Neural progenitor cell (in vitro differentiated cells): ENCODE measurements at regions not wholly inside any gene's neighbourhood (a gene's known extent, or its start where the extent isn't known, plus 50 kb on each side); places are given as distances from the start of the nearest gene placed in this dataset.

ENCODE experiments used
- EZH2 ChIP-seq: fragments of 200-600 bp; sonication (generic); IDR thresholded peaks from 2 replicates; pipeline ENCODE4 v1.6.1; 2017; ENCODE audit warnings: antibody characterized with exemption, mild to moderate bottlenecking, moderate library complexity
- EZH2phosphoT487 ChIP-seq: fragments of 200-600 bp; sonication (generic); IDR thresholded peaks from 2 replicates; pipeline ENCODE4 v1.6.1; 2017; ENCODE audit warnings: antibody characterized with exemption
- TF ChIP-seq, protein P1 (sequence below): fragments of 200-600 bp; sonication (generic); IDR thresholded peaks from 2 replicates; pipeline ENCODE4 v1.5.1; 2017; ENCODE audit warnings: antibody characterized with exemption, mild to moderate bottlenecking

DNA sequence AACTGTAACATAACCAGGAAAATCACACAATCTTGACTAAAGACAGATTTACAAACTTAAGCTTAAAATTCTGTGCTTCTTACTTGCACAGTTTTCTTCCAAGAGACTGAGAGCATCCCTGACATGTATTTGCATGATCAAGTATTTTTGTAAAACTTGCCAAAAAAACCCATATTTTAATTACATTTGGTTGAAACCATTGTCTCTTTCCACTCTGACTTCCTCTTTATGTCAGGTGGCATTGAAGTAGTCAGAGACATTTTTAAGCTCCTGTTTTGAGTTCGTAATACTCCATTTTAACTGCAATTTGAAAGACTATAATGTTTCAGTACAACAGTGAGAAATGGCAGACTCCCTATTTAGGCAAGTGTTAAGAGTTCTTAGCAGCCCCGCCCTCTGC is 103.6 kb downstream of the ATXN7L3B start:
- TF ChIP-seq, protein P1, sequence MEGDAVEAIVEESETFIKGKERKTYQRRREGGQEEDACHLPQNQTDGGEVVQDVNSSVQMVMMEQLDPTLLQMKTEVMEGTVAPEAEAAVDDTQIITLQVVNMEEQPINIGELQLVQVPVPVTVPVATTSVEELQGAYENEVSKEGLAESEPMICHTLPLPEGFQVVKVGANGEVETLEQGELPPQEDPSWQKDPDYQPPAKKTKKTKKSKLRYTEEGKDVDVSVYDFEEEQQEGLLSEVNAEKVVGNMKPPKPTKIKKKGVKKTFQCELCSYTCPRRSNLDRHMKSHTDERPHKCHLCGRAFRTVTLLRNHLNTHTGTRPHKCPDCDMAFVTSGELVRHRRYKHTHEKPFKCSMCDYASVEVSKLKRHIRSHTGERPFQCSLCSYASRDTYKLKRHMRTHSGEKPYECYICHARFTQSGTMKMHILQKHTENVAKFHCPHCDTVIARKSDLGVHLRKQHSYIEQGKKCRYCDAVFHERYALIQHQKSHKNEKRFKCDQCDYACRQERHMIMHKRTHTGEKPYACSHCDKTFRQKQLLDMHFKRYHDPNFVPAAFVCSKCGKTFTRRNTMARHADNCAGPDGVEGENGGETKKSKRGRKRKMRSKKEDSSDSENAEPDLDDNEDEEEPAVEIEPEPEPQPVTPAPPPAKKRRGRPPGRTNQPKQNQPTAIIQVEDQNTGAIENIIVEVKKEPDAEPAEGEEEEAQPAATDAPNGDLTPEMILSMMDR, result no peak
- no peak for TF ChIP-seq EZH2
- no peak for TF ChIP-seq EZH2phosphoT487
